Anterior cingulate cortex (tissue), 58 donors: ENCODE measurements at regions not wholly inside any gene's neighbourhood (a gene's known extent, or its start where the extent isn't known, plus 50 kb on each side); places are given as distances from the start of the nearest gene placed in this dataset.
"Not testable (repeated sequence)": the region's sequence is repeated elsewhere in the genome, so short reads cannot be mapped to it uniquely, and the experiment has no call there.

Experiments used
- DNase-seq, 58 donors: peaks; one replicate each; lab custom pipeline; 2025; lab: John Stamatoyannopoulos, UW

GRCh38 chr7:29619111-29619510, 55.5 kb downstream of the PRR15 start:
- no peak for DNase-seq

GRCh38 chr7:29619848-29620555, 56.4 kb downstream of the PRR15 start:
- DNase-seq: no peak

- DNase-seq: no peak
Measured at GRCh38 chr7:29620556-29620930, 56.9 kb downstream of the PRR15 start.

- peak in 5 of 58 donors; percentile 8 to 17 (median 11) for DNase-seq
Measured at GRCh38 chr7:29622335-29623265, 59.0 kb downstream of the PRR15 start.

- no peak for DNase-seq
Measured at GRCh38 chr7:29623973-29624372, 60.3 kb downstream of the PRR15 start.

- no peak for DNase-seq
Measured at GRCh38 chr7:29626730-29627129, 63.1 kb downstream of the PRR15 start.

GRCh38 chr7:29627631-29628030, 64.0 kb downstream of the PRR15 start:
- DNase-seq: no peak

- DNase-seq: no peak
Measured at GRCh38 chr7:29629507-29629906, 65.9 kb downstream of the PRR15 start.

- peak in 9 of 58 donors; percentile 5 to 42 (median 13) for DNase-seq
Measured at GRCh38 chr7:29635067-29636008, 71.7 kb downstream of the PRR15 start.

- no peak for DNase-seq
Measured at GRCh38 chr7:29636009-29636351, 72.3 kb downstream of the PRR15 start.

GRCh38 chr7:29637374-29637773, 73.7 kb downstream of the PRR15 start:
- DNase-seq: no peak

GRCh38 chr7:29638841-29639240, 75.2 kb downstream of the PRR15 start:
- DNase-seq: not testable (repeated sequence)

- DNase-seq: no peak
Measured at GRCh38 chr7:29639386-29639785, 75.8 kb downstream of the PRR15 start.

- DNase-seq: no peak
Measured at GRCh38 chr7:29639886-29640595, 76.4 kb downstream of the PRR15 start.

GRCh38 chr7:29641651-29642050, 78.0 kb downstream of the PRR15 start:
- DNase-seq: no peak

GRCh38 chr7:29642494-29643155, 79.0 kb downstream of the PRR15 start:
- no peak for DNase-seq

GRCh38 chr7:29646116-29646515, 82.5 kb downstream of the PRR15 start:
- DNase-seq: not testable (repeated sequence)

GRCh38 chr7:29647020-29647654, 83.5 kb downstream of the PRR15 start:
- DNase-seq: no peak

- DNase-seq: not testable (repeated sequence)
Measured at GRCh38 chr7:29647691-29648210, 84.1 kb downstream of the PRR15 start.
